Mucosa of descending colon (tissue), 3 donors: ENCODE measurements at regions not wholly inside any gene's neighbourhood (a gene's known extent, or its start where the extent isn't known, plus 50 kb on each side); places are given as distances from the start of the nearest gene placed in this dataset.

ENCODE experiments used
- ATAC-seq: fragments of 200-7000 bp; cut with Tn5 transposase; one replicate; pipeline ENCODE4 v1.9.1; 2020; ENCODE audit warnings: mild to moderate bottlenecking, moderate library complexity
- DNase-seq, 3 donors: peaks; one replicate each; pipeline ENCODE4 v3.0.0-alpha.2; 2020
- H3K36me3 ChIP-seq: fragments of 200-600 bp; one replicate; pipeline ENCODE4 v1.8.0; 2021; ENCODE audit warnings: low read depth, mild to moderate bottlenecking
- H3K4me1 ChIP-seq: fragments of 200-600 bp; one replicate; pipeline ENCODE4 v1.8.0; 2021; ENCODE audit warnings: low read depth, mild to moderate bottlenecking
- H3K4me3 ChIP-seq: fragments of 200-600 bp; one replicate; pipeline ENCODE4 v1.8.0; 2021; ENCODE audit warnings: mild to moderate bottlenecking
- H3K9me3 ChIP-seq: fragments of 200-600 bp; one replicate; pipeline ENCODE4 v1.8.0; 2021; ENCODE audit warnings: mild to moderate bottlenecking
- intact Hi-C, 2 donors: fragments of 100-400 bp; cut with DNase I in 1 of 2; cut with micrococcal nuclease in 1 of 2; formaldehyde crosslinking; loops; one replicate each; pipeline versions ENCODE4 v1.11.0 to v1.11.1; 2022; cut with DNase I, micrococcal nuclease
- TF ChIP-seq, protein P1 (sequence below): fragments of 200-600 bp; IDR thresholded peaks from one replicate; pipeline ENCODE4 v1.8.0; 2022; ENCODE audit warnings: antibody characterized with exemption, mild to moderate bottlenecking
- donor health status: DM: no; HTN: no; CAD: no; lungs with moderate emphysema.
- donor health status: DM: no; HTN: no; CAD: no.
- donor health status: DM: no; HTN: yes; CAD: no.

- ATAC-seq: no peak
- intact Hi-C loops: no loop called here
- no peak for DNase-seq
Measured at GRCh38 chr14:80056497-80056801, 154.9 kb downstream of the DIO2 start.

DNA sequence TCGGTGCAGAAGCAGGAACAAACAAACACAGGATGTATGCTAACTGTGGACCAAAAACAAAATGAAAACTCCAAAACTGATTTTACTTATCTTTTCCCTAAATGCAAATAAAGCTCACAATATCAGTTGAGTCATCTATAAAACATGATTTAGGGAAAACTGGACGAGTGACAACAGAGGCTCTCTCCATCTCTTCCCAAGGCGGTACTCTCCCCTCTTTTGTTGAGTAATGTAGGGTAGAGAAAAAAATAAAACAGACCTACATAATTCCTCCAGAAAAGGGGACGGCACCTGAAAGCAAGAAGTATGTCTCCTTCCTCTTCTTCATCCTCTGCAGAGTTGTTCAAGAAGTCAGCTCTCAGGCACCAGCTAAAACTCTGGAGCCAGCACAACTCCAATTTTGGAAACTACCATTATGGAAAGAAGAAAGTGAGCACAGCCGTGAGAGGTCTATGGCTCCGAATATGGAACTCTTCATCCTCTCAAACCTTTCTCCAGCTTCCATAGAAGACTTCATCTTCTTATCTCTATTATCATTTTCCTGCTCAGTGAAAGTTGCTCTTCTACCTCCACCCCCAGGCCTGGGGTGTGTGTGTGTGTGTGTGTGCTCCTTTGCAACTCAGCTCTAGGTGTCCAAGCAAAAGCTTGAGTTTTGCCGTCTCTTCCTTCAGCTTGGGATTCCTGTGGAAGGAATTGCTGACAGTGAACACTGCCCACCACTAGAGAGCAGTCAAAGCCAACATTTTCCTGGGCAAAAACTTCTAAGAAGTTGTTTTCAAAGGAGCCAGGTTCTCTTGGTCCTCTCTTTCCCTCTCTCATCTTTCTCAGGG lies 155.4 kb downstream of the DIO2 start:
- intact Hi-C loops: no loop called here
- Histone ChIP-seq H3K9me3 (no peaks in the 10 kb centered on the region), H3K36me3 (no peaks in the 10 kb centered on the region), H3K4me3 (no peak overlapping the region), H3K4me1 (no peaks in the 10 kb centered on the region)
- ATAC-seq (peak; percentile 48), DNase-seq (peak in 1 of 3 donors; percentile 25)
- TF ChIP-seq, protein P1, sequence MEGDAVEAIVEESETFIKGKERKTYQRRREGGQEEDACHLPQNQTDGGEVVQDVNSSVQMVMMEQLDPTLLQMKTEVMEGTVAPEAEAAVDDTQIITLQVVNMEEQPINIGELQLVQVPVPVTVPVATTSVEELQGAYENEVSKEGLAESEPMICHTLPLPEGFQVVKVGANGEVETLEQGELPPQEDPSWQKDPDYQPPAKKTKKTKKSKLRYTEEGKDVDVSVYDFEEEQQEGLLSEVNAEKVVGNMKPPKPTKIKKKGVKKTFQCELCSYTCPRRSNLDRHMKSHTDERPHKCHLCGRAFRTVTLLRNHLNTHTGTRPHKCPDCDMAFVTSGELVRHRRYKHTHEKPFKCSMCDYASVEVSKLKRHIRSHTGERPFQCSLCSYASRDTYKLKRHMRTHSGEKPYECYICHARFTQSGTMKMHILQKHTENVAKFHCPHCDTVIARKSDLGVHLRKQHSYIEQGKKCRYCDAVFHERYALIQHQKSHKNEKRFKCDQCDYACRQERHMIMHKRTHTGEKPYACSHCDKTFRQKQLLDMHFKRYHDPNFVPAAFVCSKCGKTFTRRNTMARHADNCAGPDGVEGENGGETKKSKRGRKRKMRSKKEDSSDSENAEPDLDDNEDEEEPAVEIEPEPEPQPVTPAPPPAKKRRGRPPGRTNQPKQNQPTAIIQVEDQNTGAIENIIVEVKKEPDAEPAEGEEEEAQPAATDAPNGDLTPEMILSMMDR: no peak

More at GRCh38 chr14:80056497-80056801, 154.9 kb downstream of the DIO2 start:
- TF ChIP-seq, protein P1: no peak
- Histone ChIP-seq H3K4me3 (no peak overlapping the region), H3K36me3 (no peaks in the 10 kb centered on the region), H3K4me1 (no peaks in the 10 kb centered on the region), H3K9me3 (no peaks in the 10 kb centered on the region)

- TF ChIP-seq, protein P1: no peak
- intact Hi-C loops: no loop called here
- Histone ChIP-seq H3K36me3 (no peaks in the 10 kb centered on the region), H3K4me1 (no peaks in the 10 kb centered on the region), H3K4me3 (no peak overlapping the region), H3K9me3 (no peaks in the 10 kb centered on the region)
- DNase-seq (no peak), ATAC-seq (no peak)
Measured at GRCh38 chr14:80055226-80055625, 156.1 kb downstream of the DIO2 start.

GRCh38 chr14:80054020-80054419 lies 157.3 kb downstream of the DIO2 start:
- ATAC-seq: no peak
- TF ChIP-seq, protein P1: no peak
- no peaks in the 10 kb centered on the region for H3K9me3 ChIP-seq
- no peaks in the 10 kb centered on the region for H3K36me3 ChIP-seq
- no peak overlapping the region for H3K4me3 ChIP-seq
- intact Hi-C loops: no loop called here
- no peaks in the 10 kb centered on the region for H3K4me1 ChIP-seq
- no peak for DNase-seq

DNA sequence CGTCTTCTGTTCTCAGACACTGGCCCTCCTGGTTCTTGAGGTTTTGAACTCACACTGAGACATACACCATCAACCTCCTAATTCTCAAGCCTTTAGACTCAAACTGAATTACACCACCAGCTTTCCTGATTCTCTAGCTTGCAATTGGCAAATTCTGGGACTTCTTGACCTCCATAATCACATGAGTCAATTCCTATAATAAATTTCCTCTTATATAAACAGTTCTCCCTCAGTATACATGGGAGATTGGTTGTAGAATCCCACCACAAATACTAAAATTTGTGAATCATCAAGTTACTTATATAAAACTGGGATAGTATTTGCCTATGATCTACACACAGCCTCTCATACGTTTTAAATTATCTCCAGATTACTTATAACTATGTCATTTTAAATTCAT lies 162.2 kb downstream of the DIO2 start:
- no peaks in the 10 kb centered on the region for H3K36me3 ChIP-seq
- DNase-seq (no peak), ATAC-seq (no peak)
- H3K4me1 ChIP-seq: no peaks in the 10 kb centered on the region
- peaks cover 3% of the 10 kb centered on the region for H3K9me3 ChIP-seq
- TF ChIP-seq, protein P1: no peak
- no peak overlapping the region for H3K4me3 ChIP-seq
- intact Hi-C loops: no loop called here
